T-helper 1 cell (primary cell): ENCODE measurements at regions not wholly inside any gene's neighbourhood (a gene's known extent, or its start where the extent isn't known, plus 50 kb on each side); places are given as distances from the start of the nearest gene placed in this dataset.

ENCODE experiments used
- DNase-seq, 5 donors: peaks; one replicate each; pipeline ENCODE4 v3.0.0-alpha.2; 2012 to 2020

DNA sequence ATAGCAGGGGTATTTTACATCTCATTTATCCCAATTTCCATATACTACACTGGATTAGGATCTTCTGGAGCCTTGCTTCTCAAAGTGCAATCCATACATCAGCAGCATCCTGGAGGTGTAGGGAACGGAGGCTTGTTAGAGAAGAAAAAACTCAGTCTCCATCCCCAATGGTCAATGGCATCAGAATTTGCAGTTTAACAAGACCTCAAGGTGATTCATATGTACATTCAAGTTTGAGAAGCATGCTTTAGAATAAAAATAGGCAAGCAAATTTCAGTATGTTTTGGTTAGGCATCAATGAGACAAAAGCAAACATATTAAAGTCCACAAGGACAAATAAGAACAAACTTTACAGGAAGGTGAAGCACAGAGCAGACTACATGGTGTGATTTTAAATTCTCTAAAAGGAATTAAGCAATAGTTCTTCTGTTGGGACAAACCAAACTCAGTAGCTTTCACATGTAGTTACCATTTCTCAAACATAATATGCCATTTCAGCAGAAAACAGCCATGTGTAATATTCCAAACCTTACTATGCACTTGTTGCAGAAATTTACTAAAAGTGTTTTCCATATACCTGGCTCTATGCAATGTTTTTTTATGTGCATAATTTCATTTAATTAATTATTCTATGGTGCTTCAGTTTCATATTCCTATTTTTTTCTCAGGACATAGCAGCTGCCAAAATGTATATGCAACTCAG lies 360.3 kb upstream of the NECTIN3 start:
- no peak for DNase-seq

- no peak for DNase-seq
Observed at GRCh38 chr3:110711851-110712516, 359.6 kb upstream of the NECTIN3 start.

DNA sequence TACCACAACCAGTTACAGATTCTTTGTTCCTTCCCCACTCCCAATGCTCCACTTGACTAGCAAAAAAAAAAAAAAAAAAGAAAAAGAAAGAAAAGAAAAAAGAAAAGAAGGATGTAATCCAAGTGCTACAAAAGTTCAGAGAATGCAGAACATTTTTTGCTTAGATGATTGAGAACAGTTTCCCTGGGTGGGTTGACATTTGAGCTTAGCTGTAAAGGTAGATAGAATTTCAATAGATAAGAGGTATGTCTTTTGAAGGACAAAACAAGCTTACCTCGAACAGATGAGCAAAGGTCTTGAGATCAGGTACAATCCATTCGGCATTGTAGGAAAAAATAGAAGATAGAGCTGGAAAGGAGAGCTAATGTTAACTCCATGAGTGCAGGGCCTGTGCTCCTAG lies 344.6 kb upstream of the NECTIN3 start:
- no peak for DNase-seq

DNA sequence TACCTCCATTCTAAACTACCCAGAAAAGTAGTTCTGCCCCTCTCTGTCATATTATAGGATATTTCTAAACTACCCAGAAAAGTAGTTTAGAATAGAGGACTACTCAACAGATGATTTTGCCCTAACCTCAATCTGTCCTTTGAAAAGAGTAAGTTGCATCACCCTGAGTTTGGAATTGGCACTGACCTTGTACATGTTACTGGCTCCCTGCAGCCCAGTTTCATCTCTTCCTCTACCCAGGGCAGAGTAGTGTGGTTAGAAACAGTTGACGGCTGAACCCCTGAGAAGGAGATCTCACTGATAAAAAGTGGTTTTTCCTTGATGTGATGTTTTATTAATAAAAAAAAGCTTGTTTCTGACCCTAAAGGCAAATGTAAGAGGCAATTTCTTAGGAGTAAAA lies 340.5 kb upstream of the NECTIN3 start:
- DNase-seq: no peak

GRCh38 chr3:110732420-110732819 lies 339.2 kb upstream of the NECTIN3 start:
- no peak for DNase-seq

DNA sequence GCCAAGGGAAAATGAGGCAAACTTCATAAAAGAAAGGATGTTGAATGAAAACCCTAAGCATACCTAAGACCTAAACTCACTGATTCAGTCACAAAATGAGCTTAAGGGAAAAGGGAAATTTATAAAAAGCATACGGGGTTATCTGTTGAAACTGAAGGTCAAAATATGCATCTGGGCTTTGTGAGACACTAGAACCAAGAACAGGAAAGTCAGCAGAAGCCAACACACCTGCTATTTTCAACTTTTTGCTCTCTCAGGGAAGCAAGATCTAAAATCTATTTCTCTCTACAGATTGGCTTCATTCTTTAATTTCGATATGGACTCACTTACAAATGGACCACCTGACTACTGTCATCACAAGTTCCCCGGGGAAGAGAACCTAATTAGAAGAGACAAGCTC lies 338.6 kb upstream of the NECTIN3 start:
- no peak for DNase-seq

DNA sequence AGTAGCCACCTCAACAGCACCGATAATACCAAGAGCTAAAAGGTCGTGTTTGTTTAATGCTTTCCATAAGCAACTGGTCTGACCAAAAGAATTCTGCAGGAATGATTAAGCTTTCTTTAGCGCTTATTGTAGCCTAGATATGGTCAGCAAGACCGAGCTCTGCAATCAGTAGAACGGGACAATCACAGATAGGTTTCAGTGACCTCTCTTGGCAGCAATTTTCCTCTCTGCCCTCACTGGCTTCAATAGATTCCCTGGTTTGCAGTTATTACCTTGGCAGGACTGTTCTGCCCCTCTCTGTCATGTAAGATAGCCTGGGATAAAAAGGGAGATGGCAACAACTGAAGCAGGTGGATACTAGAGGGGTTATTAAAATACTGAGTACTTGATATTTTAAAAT lies 337.1 kb upstream of the NECTIN3 start:
- DNase-seq: no peak

DNA sequence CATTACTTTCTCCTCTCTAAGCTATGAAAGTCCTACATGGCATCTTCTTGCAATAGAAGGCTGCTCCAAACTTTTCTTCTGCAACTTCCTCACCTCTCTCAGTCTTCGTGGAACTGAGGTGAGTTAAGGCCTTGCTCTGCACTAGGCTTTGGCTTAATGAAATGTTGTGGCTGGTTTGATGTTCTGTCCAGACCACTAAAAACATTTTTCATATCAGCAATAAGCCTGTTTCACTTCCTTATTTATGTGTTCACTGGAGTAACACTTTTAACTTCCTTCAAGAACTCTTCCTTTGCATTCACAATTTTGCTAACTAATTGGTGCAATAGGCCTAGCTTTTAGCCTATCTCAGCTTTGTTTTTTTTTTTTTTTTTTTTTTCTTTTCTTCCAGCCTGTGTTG lies 335.3 kb upstream of the NECTIN3 start:
- no peak for DNase-seq

GRCh38 chr3:110738531-110738930 lies 333.1 kb upstream of the NECTIN3 start:
- no peak for DNase-seq

DNA sequence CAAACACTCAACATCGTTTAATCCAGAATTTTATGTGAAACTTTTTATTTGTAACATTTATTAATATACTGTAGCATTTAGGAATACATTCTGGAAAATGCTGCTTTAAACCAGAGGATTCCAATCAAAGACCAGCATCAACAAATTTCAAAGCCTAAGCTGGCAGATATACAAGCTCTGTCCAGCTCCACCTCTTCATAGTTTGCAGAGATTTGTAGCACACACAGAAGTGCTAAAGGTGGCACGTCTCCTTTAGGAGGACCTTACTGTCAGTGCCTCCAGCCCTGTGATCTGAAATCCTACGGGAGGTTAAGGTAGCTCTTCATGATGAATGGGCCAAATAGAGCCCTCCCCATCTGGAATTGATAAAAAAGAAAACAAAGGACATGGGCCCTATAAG lies 329.7 kb upstream of the NECTIN3 start:
- DNase-seq: no peak

GRCh38 chr3:110743202-110743601 lies 328.4 kb upstream of the NECTIN3 start:
- DNase-seq: no peak

GRCh38 chr3:110743984-110744383 lies 327.6 kb upstream of the NECTIN3 start:
- DNase-seq: no peak

DNA sequence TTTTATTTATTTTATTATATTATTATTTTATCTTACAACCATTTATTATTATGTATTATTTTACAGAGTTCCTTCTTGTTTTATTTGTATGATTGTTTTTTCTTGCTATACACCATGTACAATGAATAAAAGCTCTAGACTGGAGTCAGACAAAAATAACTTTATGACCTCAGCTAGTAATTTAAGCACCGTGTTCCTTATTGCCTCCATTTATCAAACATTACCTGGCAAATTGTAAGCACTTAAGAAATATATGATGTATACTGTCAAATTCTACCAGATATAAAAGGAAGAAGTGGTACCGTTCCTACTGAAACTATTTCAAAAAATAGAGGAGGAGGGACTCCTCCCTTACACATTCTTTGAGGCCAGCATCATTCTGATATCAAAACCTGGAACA lies 326.9 kb upstream of the NECTIN3 start:
- DNase-seq: no peak

- DNase-seq: no peak
Observed at GRCh38 chr3:110749006-110749405, 322.6 kb upstream of the NECTIN3 start.

GRCh38 chr3:110750201-110750600 lies 321.4 kb upstream of the NECTIN3 start:
- DNase-seq: no peak

DNA sequence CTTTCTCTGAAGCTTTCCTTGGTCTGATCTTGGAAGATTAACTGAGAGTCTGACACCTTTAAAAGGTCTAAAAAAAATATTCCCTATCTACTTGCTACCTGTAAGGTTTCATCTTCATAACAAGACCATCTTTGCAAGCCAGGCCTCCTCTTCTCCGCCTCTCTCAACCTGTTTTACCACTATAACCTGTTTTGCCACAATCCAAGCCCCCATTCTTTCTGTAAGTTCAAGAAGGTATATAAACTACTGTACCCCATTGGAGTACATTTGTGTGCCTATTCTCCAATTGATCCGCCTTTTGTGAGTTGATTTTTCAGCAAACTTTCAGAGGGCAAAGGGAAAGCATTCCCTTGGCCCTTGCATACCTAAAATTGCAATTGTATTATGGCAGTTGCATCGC lies 319.3 kb upstream of the NECTIN3 start:
- no peak for DNase-seq

DNA sequence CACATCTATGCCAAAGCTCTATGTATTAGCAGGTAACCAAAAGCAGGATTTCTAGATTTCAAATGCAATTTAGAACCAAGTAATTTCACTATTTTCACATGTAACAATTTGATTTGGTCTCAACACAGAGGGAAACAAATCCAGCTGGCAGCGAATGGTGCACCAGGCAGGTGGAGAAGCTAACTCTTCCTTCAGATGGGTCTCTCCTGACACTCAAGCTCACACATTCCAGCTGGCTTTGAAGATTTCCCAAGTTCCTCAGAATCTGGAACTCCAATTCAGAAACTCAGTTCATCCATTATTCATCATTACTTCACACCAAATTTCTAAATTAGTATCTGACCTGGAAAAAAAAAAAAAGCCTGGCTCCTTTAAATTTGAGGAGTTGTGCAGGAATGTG lies 318.1 kb upstream of the NECTIN3 start:
- DNase-seq: no peak

GRCh38 chr3:110754212-110754916 lies 317.3 kb upstream of the NECTIN3 start:
- no peak for DNase-seq

DNA sequence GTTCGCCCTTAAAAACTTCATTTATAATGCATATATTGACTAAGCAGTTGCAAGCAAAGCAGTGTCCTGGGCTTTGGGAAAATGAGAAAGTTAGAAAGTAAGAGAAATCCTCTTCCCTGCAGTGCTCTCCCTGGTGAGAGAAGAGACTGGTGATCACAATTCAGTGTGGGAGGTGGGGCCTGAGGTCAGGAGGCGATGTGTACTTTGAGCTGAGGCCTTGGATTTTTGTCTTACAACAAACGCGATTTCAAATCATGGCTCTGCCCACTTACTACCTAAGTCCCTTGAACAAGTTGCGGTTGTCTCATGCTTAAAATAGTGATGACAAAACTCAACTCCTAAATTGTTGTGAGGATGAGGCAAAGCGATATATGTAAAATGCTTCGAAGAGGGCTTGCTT lies 316.3 kb upstream of the NECTIN3 start:
- DNase-seq: no peak

DNA sequence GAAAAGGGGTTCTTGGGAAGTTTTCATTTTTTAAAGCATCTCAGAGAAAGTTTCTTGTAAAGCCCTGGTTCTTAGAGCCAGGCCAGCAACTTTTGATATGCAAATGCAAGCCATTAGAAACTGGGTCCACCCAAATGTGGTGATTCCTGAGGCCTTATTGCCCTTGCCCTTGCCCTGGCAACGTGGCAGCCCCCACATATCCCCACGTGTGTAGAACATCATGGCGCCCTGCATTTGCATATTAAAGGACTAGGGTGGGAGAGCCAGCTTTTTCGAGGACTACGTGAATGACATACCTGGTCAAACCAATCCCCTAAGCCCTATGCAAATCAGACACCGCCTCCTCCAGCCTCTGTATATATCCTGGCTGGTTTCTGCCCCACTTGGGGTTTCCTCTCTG lies 314.9 kb upstream of the NECTIN3 start:
- no peak for DNase-seq

DNA sequence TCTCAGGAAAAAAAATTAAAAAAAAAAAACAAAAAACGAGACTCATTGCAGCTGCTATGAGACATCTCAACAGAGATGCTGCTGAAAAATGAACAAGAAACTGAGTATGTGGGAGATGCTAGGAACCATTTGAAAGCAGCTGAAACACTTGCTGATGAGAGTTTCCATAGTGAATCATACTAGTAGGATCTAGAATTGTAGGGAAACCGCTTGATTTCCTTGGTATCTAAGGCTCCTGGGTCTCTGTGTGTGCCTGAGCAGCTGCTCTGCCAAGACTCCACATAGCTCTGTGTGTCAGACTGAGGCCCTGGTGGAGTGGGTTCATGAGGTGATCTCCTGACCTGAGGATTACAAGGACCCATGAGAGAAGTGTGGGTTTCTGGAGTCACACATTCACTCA lies 313.4 kb upstream of the NECTIN3 start:
- DNase-seq: no peak

DNA sequence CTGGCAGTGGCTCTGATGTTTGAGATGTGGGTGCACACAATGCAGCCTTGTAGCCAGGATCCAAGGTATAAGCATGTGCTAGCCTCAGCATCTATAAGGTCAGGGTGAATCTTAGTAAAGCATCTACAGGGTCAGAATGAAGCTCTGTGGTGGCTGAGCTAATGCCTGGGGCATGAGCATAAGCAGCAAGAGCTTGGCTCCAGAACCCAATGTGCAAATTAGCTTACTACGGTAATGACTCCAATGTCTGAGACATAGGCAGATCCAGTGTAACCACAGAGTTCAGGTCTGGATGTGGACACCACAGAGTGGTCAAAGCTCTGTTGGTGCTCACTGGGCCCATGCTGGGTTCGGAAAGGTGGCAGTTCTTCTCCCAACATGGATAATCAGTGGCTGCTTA lies 304.5 kb upstream of the NECTIN3 start:
- no peak for DNase-seq

GRCh38 chr3:110767838-110768237 lies 303.8 kb upstream of the NECTIN3 start:
- DNase-seq: peak in 1 of 5 donors; percentile 43

GRCh38 chr3:110773413-110773954 lies 298.1 kb upstream of the NECTIN3 start:
- no peak for DNase-seq
